Nephron progenitor cell (in vitro differentiated cells): ENCODE measurements at regions not wholly inside any gene's neighbourhood (a gene's known extent, or its start where the extent isn't known, plus 50 kb on each side); places are given as distances from the start of the nearest gene placed in this dataset.
"Not testable (repeated sequence)": the region's sequence is repeated elsewhere in the genome, so short reads cannot be mapped to it uniquely, and the experiment has no call there.

Experiments used
- DNase-seq: peaks from one replicate; pipeline ENCODE4 v3.0.0; 2021
- H3K27ac Mint-ChIP-seq: 2 replicates; pipeline ENCODE4 v1.8.0; 2021; ENCODE audit warnings: mild to moderate bottlenecking, moderate library complexity, mixed read lengths
- H3K27me3 Mint-ChIP-seq: 2 replicates; pipeline ENCODE4 v1.8.0; 2021; ENCODE audit warnings: mild to moderate bottlenecking, low read depth, mixed read lengths; ENCODE audit not compliant: poor library complexity
- H3K36me3 Mint-ChIP-seq: 2 replicates; pipeline ENCODE4 v1.8.0; 2021; ENCODE audit warnings: low read depth, mixed read lengths
- H3K4me1 Mint-ChIP-seq: 2 replicates; pipeline ENCODE4 v1.8.0; 2021; ENCODE audit warnings: mixed read lengths
- H3K4me3 Mint-ChIP-seq: 2 replicates; pipeline ENCODE4 v1.8.0; 2021; ENCODE audit warnings: mild to moderate bottlenecking, moderate library complexity, mixed read lengths
- H3K9me3 Mint-ChIP-seq: 2 replicates; pipeline ENCODE4 v1.8.0; 2021; ENCODE audit warnings: mild to moderate bottlenecking, moderate library complexity, mixed read lengths
- CTCF ChIP-seq: fragments of 200-600 bp; sonication (generic); IDR thresholded peaks from 2 replicates; pipeline ENCODE4 v1.5.0; 2021; ENCODE audit warnings: antibody characterized with exemption

DNA sequence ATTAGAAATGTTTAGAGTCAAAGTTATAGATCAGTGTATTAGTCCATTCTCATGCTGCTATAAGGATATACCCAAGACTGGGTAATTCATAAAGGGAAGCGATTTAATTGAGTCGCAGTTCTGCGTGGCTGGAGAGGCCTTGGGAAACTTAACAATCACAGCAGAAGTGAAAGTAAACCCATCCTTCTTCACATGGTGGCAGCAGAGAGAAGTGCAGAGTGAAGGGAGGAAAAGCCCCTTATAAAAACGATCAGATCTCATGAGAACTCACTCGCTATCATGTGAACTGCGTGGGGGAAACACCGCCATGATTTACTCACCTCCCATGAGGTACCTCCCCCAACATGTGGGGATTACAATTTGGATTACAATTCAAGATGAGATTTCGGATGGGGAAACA lies 871.5 kb downstream of the DIPK2A start:
- no peak for DNase-seq
- H3K27ac Mint-ChIP-seq = no peak overlapping the region
- H3K4me3 Mint-ChIP-seq = no peak overlapping the region
- H3K27me3 Mint-ChIP-seq = peaks cover 3% of the 10 kb centered on the region
- H3K36me3 Mint-ChIP-seq = peaks cover 15% of the 10 kb centered on the region
- H3K9me3 Mint-ChIP-seq = peaks cover 27% of the 10 kb centered on the region
- H3K4me1 Mint-ChIP-seq = peaks cover 13% of the 10 kb centered on the region
- no peak for TF ChIP-seq CTCF

- no peak for TF ChIP-seq CTCF
- H3K27ac Mint-ChIP-seq = no peak overlapping the region
- DNase-seq = no peak
- no peak overlapping the region for H3K4me3 Mint-ChIP-seq
- no peaks in the 10 kb centered on the region for H3K27me3 Mint-ChIP-seq
- no peaks in the 10 kb centered on the region for H3K36me3 Mint-ChIP-seq
- H3K4me1 Mint-ChIP-seq = peaks cover 18% of the 10 kb centered on the region
- no peaks in the 10 kb centered on the region for H3K9me3 Mint-ChIP-seq
These were observed 881.4 kb downstream of the DIPK2A start for GRCh38 chr3:144852999-144853398.

DNA sequence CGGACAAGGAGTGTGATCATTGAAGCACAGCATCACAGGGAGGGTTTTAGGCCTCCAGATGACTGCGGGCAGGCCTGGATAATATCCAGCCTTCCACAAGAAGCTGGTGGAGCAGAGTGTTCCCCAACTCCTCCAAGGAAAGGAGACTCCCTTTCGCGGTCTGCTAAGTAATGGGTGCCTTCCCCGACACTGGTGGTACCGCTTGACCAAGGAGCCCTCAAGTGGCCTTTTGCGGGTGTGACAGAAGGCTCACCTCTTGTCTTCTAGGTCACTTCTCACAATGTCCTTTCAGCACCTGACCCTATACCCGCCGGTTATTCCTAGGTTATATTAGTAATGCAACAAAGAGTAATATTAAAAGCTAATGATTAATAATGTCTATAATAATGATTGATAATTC lies 882.4 kb downstream of the DIPK2A start:
- not testable (repeated sequence) for H3K27ac Mint-ChIP-seq, H3K4me3 Mint-ChIP-seq, H3K27me3 Mint-ChIP-seq, H3K36me3 Mint-ChIP-seq, H3K9me3 Mint-ChIP-seq, DNase-seq
- peaks cover 21% of the 10 kb centered on the region for H3K4me1 Mint-ChIP-seq

- no peak overlapping the region for H3K4me3 Mint-ChIP-seq
- DNase-seq = peak; percentile 4
- H3K27ac Mint-ChIP-seq = no peak overlapping the region
- H3K27me3 Mint-ChIP-seq = no peaks in the 10 kb centered on the region
- H3K9me3 Mint-ChIP-seq = no peaks in the 10 kb centered on the region
- TF ChIP-seq CTCF = no peak
- H3K4me1 Mint-ChIP-seq = peaks cover 13% of the 10 kb centered on the region
- no peaks in the 10 kb centered on the region for H3K36me3 Mint-ChIP-seq
These were observed 887.5 kb downstream of the DIPK2A start for GRCh38 chr3:144859161-144859560.

DNA sequence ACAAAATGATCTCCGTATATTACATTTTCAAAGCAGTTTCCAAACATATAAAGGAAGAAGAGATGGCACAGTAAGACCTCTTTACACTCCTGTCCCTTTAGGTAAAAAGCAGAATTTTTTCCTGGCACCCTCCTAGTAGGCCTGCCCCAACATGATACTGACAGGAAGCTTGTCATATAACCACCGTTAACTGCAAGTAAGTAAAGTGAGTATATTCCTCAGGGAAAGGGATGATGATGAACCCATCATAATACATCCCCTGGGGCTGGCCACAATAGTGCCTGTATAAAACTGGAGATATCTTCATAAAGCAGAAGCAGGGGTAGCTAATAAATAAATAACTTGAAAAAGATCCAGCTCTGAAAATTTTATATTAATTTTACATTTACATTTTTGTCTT lies 893.0 kb downstream of the DIPK2A start:
- Mint-ChIP-seq H3K4me1 (peaks cover 5% of the 10 kb centered on the region), H3K9me3 (no peaks in the 10 kb centered on the region), H3K36me3 (no peaks in the 10 kb centered on the region), H3K27me3 (no peaks in the 10 kb centered on the region), H3K27ac (no peak overlapping the region), H3K4me3 (no peak overlapping the region)
- TF ChIP-seq CTCF = no peak
- no peak for DNase-seq

DNA sequence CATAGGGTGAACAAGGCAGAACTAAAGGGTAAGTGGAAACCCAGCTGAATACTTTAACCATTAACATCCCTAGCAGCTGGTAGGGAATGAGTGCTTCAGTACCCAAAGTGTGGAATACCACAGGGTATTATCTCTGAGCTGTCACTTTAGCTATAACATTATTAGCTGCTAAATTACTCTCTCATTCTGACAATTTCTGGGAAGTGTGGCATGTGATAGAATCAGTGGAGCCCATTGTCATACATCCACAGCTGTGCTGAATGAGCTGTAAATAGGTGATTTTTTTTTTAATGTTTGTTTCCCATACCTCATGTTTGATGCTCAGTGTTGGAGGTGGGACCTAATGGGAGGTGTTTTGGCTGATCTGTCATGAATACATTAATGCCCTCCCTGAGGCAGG lies 894.3 kb downstream of the DIPK2A start:
- TF ChIP-seq CTCF = no peak
- H3K36me3 Mint-ChIP-seq = no peaks in the 10 kb centered on the region
- no peak for DNase-seq
- no peaks in the 10 kb centered on the region for H3K27me3 Mint-ChIP-seq
- H3K4me1 Mint-ChIP-seq = peaks cover 5% of the 10 kb centered on the region
- no peaks in the 10 kb centered on the region for H3K9me3 Mint-ChIP-seq
- H3K27ac Mint-ChIP-seq = no peak overlapping the region
- no peak overlapping the region for H3K4me3 Mint-ChIP-seq
